ENCODE measurements at regions not wholly inside any gene's neighbourhood (a gene's known extent, or its start where the extent isn't known, plus 50 kb on each side); places are given as distances from the start of the nearest gene placed in this dataset.

GRCh38 chr7:31456646-31457368 lies 57.1 kb upstream of the ITPRID1 start:
- DNase-seq: no peak

GRCh38 chr7:31457551-31457950 lies 56.3 kb upstream of the ITPRID1 start:
- DNase-seq: no peak

- DNase-seq: no peak
Observed at GRCh38 chr7:31458203-31458602, 55.7 kb upstream of the ITPRID1 start.

- DNase-seq: no peak
Observed at GRCh38 chr7:31462636-31463035, 51.3 kb upstream of the ITPRID1 start.
